OCI-LY7 (cell line): ENCODE measurements at regions not wholly inside any gene's neighbourhood (a gene's known extent, or its start where the extent isn't known, plus 50 kb on each side); places are given as distances from the start of the nearest gene placed in this dataset.

Experiments
- CTCF ChIP-seq: fragments of 200-600 bp; sonication (generic); conservative IDR thresholded peaks from 2 replicates; pipeline ENCODE4 v1.5.1; 2014; ENCODE audit warnings: mild to moderate bottlenecking, antibody characterized with exemption, low read length, moderate library complexity, mixed read lengths
- EZH2phosphoT487 ChIP-seq: fragments of 200-600 bp; sonication (generic); IDR thresholded peaks from 2 replicates; pipeline ENCODE4 v1.6.1; 2018; ENCODE audit warnings: low read depth, borderline replicate concordance, mild to moderate bottlenecking, mixed run types, antibody characterized with exemption, low read length, moderate library complexity, mixed read lengths

DNA sequence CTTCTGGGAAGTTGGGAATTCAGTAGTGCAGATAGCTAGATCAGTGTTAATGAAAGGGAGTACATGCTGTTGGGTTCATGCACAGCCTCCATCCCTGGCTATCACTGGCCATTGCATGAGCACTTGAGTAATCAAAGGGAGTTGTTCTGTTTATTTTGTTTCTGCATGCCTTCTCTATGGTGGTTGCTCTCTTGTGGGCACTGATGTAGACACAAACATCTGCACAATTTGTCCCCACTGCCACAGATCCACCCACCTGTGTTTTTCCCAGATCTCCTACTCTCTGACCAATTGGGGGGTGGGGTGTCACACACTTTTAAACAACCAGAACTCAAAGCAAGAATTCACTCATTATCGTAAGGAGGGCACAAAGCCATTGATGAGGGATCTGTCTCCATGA, 89.7 kb upstream of the DHRS4 start:
- TF ChIP-seq CTCF (no peak), EZH2phosphoT487 (no peak)
